ENCODE measurements at regions not wholly inside any gene's neighbourhood (a gene's known extent, or its start where the extent isn't known, plus 50 kb on each side); places are given as distances from the start of the nearest gene placed in this dataset.

DNA sequence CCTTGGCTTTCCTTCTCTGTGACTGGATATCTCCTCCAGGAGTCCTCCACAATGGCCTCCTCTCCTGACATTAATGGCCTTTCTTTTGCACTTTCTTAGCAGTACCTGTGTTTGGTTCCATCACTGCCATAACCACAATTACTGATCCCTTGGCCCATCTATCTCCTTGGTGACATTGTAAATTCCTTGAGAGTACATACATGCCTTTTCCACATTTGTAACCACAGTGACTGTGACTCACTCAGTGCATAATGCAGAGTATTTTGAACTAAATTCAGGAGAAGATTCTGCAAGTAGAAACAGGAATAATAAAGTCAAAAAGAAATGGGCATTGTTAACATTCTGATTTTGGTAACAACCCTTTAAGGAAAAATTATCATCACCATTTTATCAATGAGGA, 197.2 kb upstream of the SOX4 start:
- H3K27me3 ChIP-seq, result no peaks in the 10 kb centered on the region
- no peak overlapping the region for H3K4me3 ChIP-seq
- no peak overlapping the region for H3K27ac ChIP-seq
- DNase-seq (ENCODE audit: low spot score in 2 of 2), result no peak
- peaks cover 5% of the 10 kb centered on the region for H3K4me1 ChIP-seq
- no peaks in the 10 kb centered on the region for H3K9me3 ChIP-seq
- H3K36me3 ChIP-seq, result no peaks in the 10 kb centered on the region
- TF ChIP-seq POLR2A (IDR thresholded peaks at IDR 0.05), result no peak
- no peak for TF ChIP-seq POLR2AphosphoS5 (IDR thresholded peaks at IDR 0.05)
- no peak for TF ChIP-seq CTCF (IDR thresholded peaks at IDR 0.05)
- no peak for TF ChIP-seq EP300 (IDR thresholded peaks at IDR 0.05)

DNA sequence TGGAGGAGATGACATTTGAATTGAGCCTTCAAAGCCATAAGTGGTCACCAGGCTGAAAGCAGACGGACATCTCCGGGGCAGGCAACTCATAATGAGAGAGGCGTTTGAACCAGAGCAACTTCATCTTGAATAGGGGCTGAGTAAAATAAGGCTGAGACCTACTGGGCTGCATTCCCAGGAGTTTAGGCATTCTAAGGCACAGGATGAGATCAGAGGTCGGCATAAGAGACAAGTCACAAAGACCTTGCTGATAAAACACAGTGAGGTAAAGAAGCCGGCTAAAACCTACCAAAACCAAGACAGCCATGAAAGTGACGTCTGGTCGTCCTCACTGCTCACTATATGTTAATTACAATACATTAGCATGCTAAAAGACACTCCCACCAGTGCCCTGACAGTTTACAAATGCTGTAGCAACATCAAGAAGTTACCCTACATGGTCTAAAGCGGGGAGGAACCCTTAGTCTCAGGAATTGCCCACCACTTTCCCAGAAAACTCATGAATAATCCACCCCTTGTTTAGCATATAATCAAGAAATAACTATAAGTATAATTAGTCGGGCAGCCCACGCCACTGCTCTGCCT, 194.7 kb upstream of the SOX4 start:
- TF ChIP-seq CTCF (IDR thresholded peaks at IDR 0.05) (no peak), POLR2AphosphoS5 (IDR thresholded peaks at IDR 0.05) (no peak), POLR2A (IDR thresholded peaks at IDR 0.05) (no peak), EP300 (IDR thresholded peaks at IDR 0.05) (no peak)
- Histone ChIP-seq H3K27ac (no peak overlapping the region), H3K27me3 (no peaks in the 10 kb centered on the region), H3K9me3 (no peaks in the 10 kb centered on the region), H3K36me3 (no peaks in the 10 kb centered on the region), H3K4me1 (peaks cover 2% of the 10 kb centered on the region), H3K4me3 (no peak overlapping the region)
- 96% methylated on average over 10 of the region's 10 CpGs for WGBS
- no peak for DNase-seq (ENCODE audit: low spot score in 2 of 2)

DNA sequence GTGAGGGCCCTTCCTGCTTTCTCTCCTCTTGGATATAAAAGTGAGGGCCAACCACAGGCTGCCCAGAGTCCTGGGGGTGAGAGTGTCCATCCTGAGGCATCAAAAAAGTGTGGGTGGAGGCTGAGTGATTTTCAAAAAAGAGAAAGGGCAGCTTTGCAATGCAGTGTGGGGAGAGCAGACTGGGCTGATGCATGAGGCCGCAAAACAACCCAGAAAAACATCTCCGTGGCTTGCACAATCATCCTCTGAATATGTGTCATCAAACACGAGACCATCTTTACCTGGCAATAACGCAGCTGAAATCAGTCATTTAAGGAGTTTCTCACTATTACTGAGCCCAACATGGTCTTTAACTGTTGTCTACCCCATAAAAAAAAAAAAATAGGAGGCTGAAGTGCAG, 191.2 kb upstream of the SOX4 start:
- H3K27ac ChIP-seq, result peak overlapping the region; percentile 47
- no peaks in the 10 kb centered on the region for H3K27me3 ChIP-seq
- H3K36me3 ChIP-seq, result no peaks in the 10 kb centered on the region
- H3K4me1 ChIP-seq, result no peaks in the 10 kb centered on the region
- 68% methylated on average over 4 of the region's 4 CpGs for WGBS
- DNase-seq (ENCODE audit: low spot score in 2 of 2), result peak in 1 of 2 donors; percentile 66
- H3K9me3 ChIP-seq, result no peaks in the 10 kb centered on the region
- H3K4me3 ChIP-seq, result no peak overlapping the region
- TF ChIP-seq CTCF (IDR thresholded peaks at IDR 0.05) (no peak), EP300 (IDR thresholded peaks at IDR 0.05) (no peak), POLR2A (IDR thresholded peaks at IDR 0.05) (no peak), POLR2AphosphoS5 (IDR thresholded peaks at IDR 0.05) (peak in 1 of 3 donors; percentile 59)

DNA sequence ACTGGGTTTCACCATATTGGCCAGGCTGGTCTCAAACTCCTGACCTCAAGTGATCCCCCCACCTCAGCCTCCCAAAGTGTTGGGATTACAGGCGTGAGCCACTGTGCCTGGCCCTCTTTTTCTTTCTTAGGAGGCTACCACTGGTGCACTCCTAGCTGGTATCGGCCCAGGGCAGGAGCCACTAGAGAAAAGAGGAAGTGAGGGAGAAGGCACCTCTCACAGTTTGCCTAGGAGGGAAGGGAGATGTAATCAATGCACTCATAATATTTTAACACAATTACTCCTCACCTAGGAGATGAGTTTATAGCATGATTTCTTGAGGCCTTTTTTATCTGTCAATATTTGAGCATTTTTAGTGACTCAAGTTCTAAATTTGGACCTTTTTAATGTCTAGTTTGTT, 189.0 kb upstream of the SOX4 start:
- WGBS, result 82% methylated on average over 2 of the region's 2 CpGs
- TF ChIP-seq CTCF (IDR thresholded peaks at IDR 0.05) (no peak), EP300 (IDR thresholded peaks at IDR 0.05) (no peak), POLR2AphosphoS5 (IDR thresholded peaks at IDR 0.05) (no peak), POLR2A (IDR thresholded peaks at IDR 0.05) (no peak)

GRCh38 chr6:21406316-21406715, 187.2 kb upstream of the SOX4 start:
- H3K27me3 ChIP-seq, result no peaks in the 10 kb centered on the region
- 78% methylated on average over 5 of the region's 5 CpGs for WGBS
- no peak for DNase-seq (ENCODE audit: low spot score in 2 of 2)
- H3K4me3 ChIP-seq, result no peak overlapping the region
- H3K36me3 ChIP-seq, result no peaks in the 10 kb centered on the region
- no peaks in the 10 kb centered on the region for H3K4me1 ChIP-seq
- TF ChIP-seq CTCF (IDR thresholded peaks at IDR 0.05) (no peak), POLR2A (IDR thresholded peaks at IDR 0.05) (no peak), POLR2AphosphoS5 (IDR thresholded peaks at IDR 0.05) (no peak), EP300 (IDR thresholded peaks at IDR 0.05) (no peak)
- H3K9me3 ChIP-seq, result no peaks in the 10 kb centered on the region
- H3K27ac ChIP-seq, result no peak overlapping the region

More for the DNA sequence above, 189.0 kb upstream of the SOX4 start:
- Histone ChIP-seq H3K9me3 (no peaks in the 10 kb centered on the region), H3K4me1 (no peaks in the 10 kb centered on the region), H3K36me3 (no peaks in the 10 kb centered on the region), H3K4me3 (no peak overlapping the region), H3K27me3 (no peaks in the 10 kb centered on the region), H3K27ac (no peak overlapping the region)
- DNase-seq (ENCODE audit: low spot score in 2 of 2), result no peak
